GM19023 (cell line): ENCODE measurements at regions not wholly inside any gene's neighbourhood (a gene's known extent, or its start where the extent isn't known, plus 50 kb on each side); places are given as distances from the start of the nearest gene placed in this dataset.
"Not testable (repeated sequence)": the region's sequence is repeated elsewhere in the genome, so short reads cannot be mapped to it uniquely, and the experiment has no call there.

ENCODE experiments used
- ATAC-seq: cut with Tn5 transposase; IDR thresholded peaks from one replicate; pipeline ENCODE4 v1.9.1; 2021; ENCODE audit warnings: mild to moderate bottlenecking, moderate library complexity; ENCODE audit not compliant: unreplicated experiment

GRCh38 chr4:131113273-131113672 is 2017.3 kb downstream of the C4orf33 start:
- ATAC-seq, result no peak

- ATAC-seq, result no peak
Observed at GRCh38 chr4:131113704-131114103, 2017.8 kb downstream of the C4orf33 start.

- ATAC-seq, result no peak
Observed at GRCh38 chr4:131119661-131120060, 2023.7 kb downstream of the C4orf33 start.

- ATAC-seq, result no peak
Observed at GRCh38 chr4:131137196-131137595, 2011.9 kb upstream of the PCDH10 start.

GRCh38 chr4:131159261-131159660 is 1989.8 kb upstream of the PCDH10 start:
- ATAC-seq, result no peak

- no peak for ATAC-seq
Observed at GRCh38 chr4:131192318-131192717, 1956.8 kb upstream of the PCDH10 start.

GRCh38 chr4:131207589-131207988 is 1941.5 kb upstream of the PCDH10 start:
- no peak for ATAC-seq

GRCh38 chr4:131248314-131248713 is 1900.8 kb upstream of the PCDH10 start:
- no peak for ATAC-seq

- no peak for ATAC-seq
Observed at GRCh38 chr4:131251321-131251720, 1897.8 kb upstream of the PCDH10 start.

GRCh38 chr4:131257241-131257640 is 1891.9 kb upstream of the PCDH10 start:
- no peak for ATAC-seq

GRCh38 chr4:131258361-131258760 is 1890.7 kb upstream of the PCDH10 start:
- no peak for ATAC-seq

- no peak for ATAC-seq
Observed at GRCh38 chr4:131288441-131288840, 1860.7 kb upstream of the PCDH10 start.

- no peak for ATAC-seq
Observed at GRCh38 chr4:131296192-131296591, 1852.9 kb upstream of the PCDH10 start.

GRCh38 chr4:131302108-131302507 is 1847.0 kb upstream of the PCDH10 start:
- ATAC-seq, result no peak

- ATAC-seq, result no peak
Observed at GRCh38 chr4:131304686-131305085, 1844.4 kb upstream of the PCDH10 start.

- ATAC-seq, result no peak
Observed at GRCh38 chr4:131309628-131310027, 1839.5 kb upstream of the PCDH10 start.

GRCh38 chr4:131316086-131316485 is 1833.0 kb upstream of the PCDH10 start:
- no peak for ATAC-seq

GRCh38 chr4:131337936-131338335 is 1811.2 kb upstream of the PCDH10 start:
- no peak for ATAC-seq

GRCh38 chr4:131339137-131339536 is 1810.0 kb upstream of the PCDH10 start:
- ATAC-seq, result no peak

- ATAC-seq, result no peak
Observed at GRCh38 chr4:131344761-131345160, 1804.3 kb upstream of the PCDH10 start.

- ATAC-seq, result no peak
Observed at GRCh38 chr4:131347816-131348215, 1801.3 kb upstream of the PCDH10 start.

GRCh38 chr4:131348263-131348662 is 1800.8 kb upstream of the PCDH10 start:
- ATAC-seq, result peak; percentile 95

GRCh38 chr4:131352371-131352770 is 1796.7 kb upstream of the PCDH10 start:
- not testable (repeated sequence) for ATAC-seq

- no peak for ATAC-seq
Observed at GRCh38 chr4:131366714-131367113, 1782.4 kb upstream of the PCDH10 start.
